Activated T-helper 9 cell treated with anti-CD3 and anti-CD28 coated beads, Interleukin-2, amount 50 U/mL, for 16 hours (primary cell): ENCODE measurements at regions not wholly inside any gene's neighbourhood (a gene's known extent, or its start where the extent isn't known, plus 50 kb on each side); places are given as distances from the start of the nearest gene placed in this dataset.
"Not testable (repeated sequence)": the region's sequence is repeated elsewhere in the genome, so short reads cannot be mapped to it uniquely, and the experiment has no call there.

Experiments
- DNase-seq: peaks from one replicate; pipeline ENCODE4 v3.0.0-alpha.2; 2020; ENCODE audit warnings: low read depth

- no peak for DNase-seq
Measured at GRCh38 chr16:73108195-73108963, 60.5 kb upstream of the ZFHX3 start.

GRCh38 chr16:73107371-73107770, 59.4 kb upstream of the ZFHX3 start:
- DNase-seq: no peak

- DNase-seq: no peak
Measured at GRCh38 chr16:73106329-73107034, 58.6 kb upstream of the ZFHX3 start.

- DNase-seq: no peak
Measured at GRCh38 chr16:73101568-73101967, 53.6 kb upstream of the ZFHX3 start.

GRCh38 chr16:73099601-73100000, 51.7 kb upstream of the ZFHX3 start:
- not testable (repeated sequence) for DNase-seq
